Jurkat, Clone E6-1 (cell line): ENCODE measurements at regions not wholly inside any gene's neighbourhood (a gene's known extent, or its start where the extent isn't known, plus 50 kb on each side); places are given as distances from the start of the nearest gene placed in this dataset.
A peak's percentile ranks its signal among the peaks of the same experiment; 100 is the strongest.
"Not testable (repeated sequence)": the region's sequence is repeated elsewhere in the genome, so short reads cannot be mapped to it uniquely, and the experiment has no call there.

Experiments used
- DNase-seq: peaks from one replicate; pipeline ENCODE4 v3.0.0-alpha.2; 2011; ENCODE audit warnings: low read depth, low spot score
- H3K4me3 ChIP-seq: 2 replicates; pipeline ENCODE4 v1.5.1; 2011; ENCODE audit warnings: mild to moderate bottlenecking, low read length, control low read depth, moderate library complexity

GRCh38 chrX:25442499-25442898 is 426.7 kb upstream of the ARX start:
- DNase-seq: no peak
- H3K4me3 ChIP-seq: no peak overlapping the region

- no peak for DNase-seq
- no peak overlapping the region for H3K4me3 ChIP-seq
Measured at GRCh38 chrX:25433307-25433706, 417.5 kb upstream of the ARX start.

- no peak overlapping the region for H3K4me3 ChIP-seq
- no peak for DNase-seq
Measured at GRCh38 chrX:25432396-25432795, 416.6 kb upstream of the ARX start.

GRCh38 chrX:25427873-25428555 is 412.2 kb upstream of the ARX start:
- DNase-seq: no peak
- no peak overlapping the region for H3K4me3 ChIP-seq

GRCh38 chrX:25404163-25404562 is 388.4 kb upstream of the ARX start:
- H3K4me3 ChIP-seq, DNase-seq: not testable (repeated sequence)

GRCh38 chrX:25389266-25389665 is 373.5 kb upstream of the ARX start:
- DNase-seq: no peak
- H3K4me3 ChIP-seq: no peak overlapping the region

GRCh38 chrX:25383196-25383595 is 367.4 kb upstream of the ARX start:
- no peak for DNase-seq
- no peak overlapping the region for H3K4me3 ChIP-seq

GRCh38 chrX:25356456-25356855 is 340.7 kb upstream of the ARX start:
- no peak overlapping the region for H3K4me3 ChIP-seq
- DNase-seq: no peak

- DNase-seq: peak; percentile 3
- H3K4me3 ChIP-seq: no peak overlapping the region
Measured at GRCh38 chrX:25344161-25344936, 328.6 kb upstream of the ARX start.

- H3K4me3 ChIP-seq: no peak overlapping the region
- DNase-seq: no peak
Measured at GRCh38 chrX:25343060-25343459, 327.3 kb upstream of the ARX start.

GRCh38 chrX:25337841-25338240 is 322.1 kb upstream of the ARX start:
- H3K4me3 ChIP-seq: no peak overlapping the region
- DNase-seq: peak; percentile 66

- no peak for DNase-seq
- H3K4me3 ChIP-seq: no peak overlapping the region
Measured at GRCh38 chrX:25300994-25301393, 285.2 kb upstream of the ARX start.

- no peak for DNase-seq
Measured at GRCh38 chrX:25296850-25297249, 281.1 kb upstream of the ARX start.

GRCh38 chrX:25295466-25295865 is 279.7 kb upstream of the ARX start:
- no peak overlapping the region for H3K4me3 ChIP-seq
- no peak for DNase-seq

More at GRCh38 chrX:25296850-25297249, 281.1 kb upstream of the ARX start:
- no peak overlapping the region for H3K4me3 ChIP-seq

- no peak overlapping the region for H3K4me3 ChIP-seq
- DNase-seq: no peak
Measured at GRCh38 chrX:25290132-25290531, 274.4 kb upstream of the ARX start.

- H3K4me3 ChIP-seq: no peak overlapping the region
- DNase-seq: no peak
Measured at GRCh38 chrX:25288676-25289075, 272.9 kb upstream of the ARX start.

- H3K4me3 ChIP-seq: no peak overlapping the region
- DNase-seq: no peak
Measured at GRCh38 chrX:25287521-25287920, 271.8 kb upstream of the ARX start.

GRCh38 chrX:25285598-25285997 is 269.8 kb upstream of the ARX start:
- no peak overlapping the region for H3K4me3 ChIP-seq
- DNase-seq: no peak

- no peak for DNase-seq
- no peak overlapping the region for H3K4me3 ChIP-seq
Measured at GRCh38 chrX:25279510-25279909, 263.7 kb upstream of the ARX start.

- H3K4me3 ChIP-seq: no peak overlapping the region
- no peak for DNase-seq
Measured at GRCh38 chrX:25278341-25278740, 262.6 kb upstream of the ARX start.

GRCh38 chrX:25277574-25277973 is 261.8 kb upstream of the ARX start:
- DNase-seq: no peak
- H3K4me3 ChIP-seq: no peak overlapping the region
